ENCODE measurements at regions not wholly inside any gene's neighbourhood (a gene's known extent, or its start where the extent isn't known, plus 50 kb on each side); places are given as distances from the start of the nearest gene placed in this dataset.

- TF ChIP-seq CTCF (IDR thresholded peaks at IDR 0.05) (no peak), POLR2A (IDR thresholded peaks at IDR 0.05) (no peak)
These were observed 49.9 kb downstream of the ILRUN start for GRCh38 chr6:34646714-34647113.

Data from lower leg skin (tissue), 3 donors.